ENCODE measurements at regions not wholly inside any gene's neighbourhood (a gene's known extent, or its start where the extent isn't known, plus 50 kb on each side); places are given as distances from the start of the nearest gene placed in this dataset.

DNA sequence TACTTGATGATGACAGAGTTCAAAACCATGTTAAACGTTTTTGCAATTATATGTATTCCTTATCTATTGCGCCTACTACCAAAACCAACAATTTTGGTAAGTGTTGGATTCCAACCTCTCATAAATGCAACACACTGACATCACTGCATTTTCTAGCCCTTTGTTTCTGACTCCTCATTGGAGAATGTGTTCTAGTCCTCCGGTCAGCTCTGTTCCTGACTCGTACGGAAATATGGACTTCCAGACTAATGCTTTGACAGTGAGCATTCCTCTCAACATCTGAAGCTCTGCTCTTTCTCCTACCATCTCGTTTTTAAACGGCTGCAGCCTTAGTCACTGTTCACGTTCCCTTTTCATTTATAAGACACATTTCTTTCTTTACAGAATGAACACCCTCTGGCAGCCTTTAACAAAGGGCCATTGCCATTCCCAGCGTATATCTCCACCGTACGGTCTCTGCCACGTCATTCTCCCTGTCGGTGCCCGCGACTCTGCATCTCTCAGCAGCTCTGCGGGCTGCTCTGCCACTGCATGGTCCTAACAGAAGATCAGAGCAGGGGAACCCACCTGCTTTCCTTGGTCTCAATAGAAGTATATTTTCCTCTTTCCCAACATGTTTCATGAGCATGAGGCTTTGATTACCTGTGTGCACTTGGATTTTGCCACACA is 103.0 kb upstream of the SYNDIG1 start:
- TF ChIP-seq, protein P1, sequence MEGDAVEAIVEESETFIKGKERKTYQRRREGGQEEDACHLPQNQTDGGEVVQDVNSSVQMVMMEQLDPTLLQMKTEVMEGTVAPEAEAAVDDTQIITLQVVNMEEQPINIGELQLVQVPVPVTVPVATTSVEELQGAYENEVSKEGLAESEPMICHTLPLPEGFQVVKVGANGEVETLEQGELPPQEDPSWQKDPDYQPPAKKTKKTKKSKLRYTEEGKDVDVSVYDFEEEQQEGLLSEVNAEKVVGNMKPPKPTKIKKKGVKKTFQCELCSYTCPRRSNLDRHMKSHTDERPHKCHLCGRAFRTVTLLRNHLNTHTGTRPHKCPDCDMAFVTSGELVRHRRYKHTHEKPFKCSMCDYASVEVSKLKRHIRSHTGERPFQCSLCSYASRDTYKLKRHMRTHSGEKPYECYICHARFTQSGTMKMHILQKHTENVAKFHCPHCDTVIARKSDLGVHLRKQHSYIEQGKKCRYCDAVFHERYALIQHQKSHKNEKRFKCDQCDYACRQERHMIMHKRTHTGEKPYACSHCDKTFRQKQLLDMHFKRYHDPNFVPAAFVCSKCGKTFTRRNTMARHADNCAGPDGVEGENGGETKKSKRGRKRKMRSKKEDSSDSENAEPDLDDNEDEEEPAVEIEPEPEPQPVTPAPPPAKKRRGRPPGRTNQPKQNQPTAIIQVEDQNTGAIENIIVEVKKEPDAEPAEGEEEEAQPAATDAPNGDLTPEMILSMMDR (IDR thresholded peaks at IDR 0.05; ENCODE audit: low read depth, low read length) = no peak
- H3K4me3 ChIP-seq (ENCODE audit: low read depth, low read length) = no peak overlapping the region

DNA sequence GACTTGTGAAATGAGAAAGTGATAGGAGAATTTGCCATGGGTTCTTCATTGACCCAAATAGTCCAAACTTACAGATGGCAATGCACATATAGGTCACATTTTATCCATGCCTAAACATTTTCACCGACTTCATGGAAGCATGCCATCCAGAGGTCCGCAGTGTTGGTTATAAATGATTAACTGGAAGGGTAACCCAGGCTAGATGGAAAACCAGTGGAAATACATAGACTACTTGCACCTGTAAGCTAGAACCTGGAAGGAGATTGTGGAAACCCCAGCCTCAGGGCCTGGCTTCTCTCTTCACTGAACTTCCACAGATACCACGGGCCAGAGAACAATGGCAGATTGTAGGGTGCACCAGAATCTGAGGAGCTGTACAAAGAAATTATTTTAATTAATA is 103.8 kb upstream of the SYNDIG1 start:
- H3K4me3 ChIP-seq (ENCODE audit: low read depth, low read length) = no peak overlapping the region
- TF ChIP-seq, protein P1 (IDR thresholded peaks at IDR 0.05; ENCODE audit: low read depth, low read length) = no peak

DNA sequence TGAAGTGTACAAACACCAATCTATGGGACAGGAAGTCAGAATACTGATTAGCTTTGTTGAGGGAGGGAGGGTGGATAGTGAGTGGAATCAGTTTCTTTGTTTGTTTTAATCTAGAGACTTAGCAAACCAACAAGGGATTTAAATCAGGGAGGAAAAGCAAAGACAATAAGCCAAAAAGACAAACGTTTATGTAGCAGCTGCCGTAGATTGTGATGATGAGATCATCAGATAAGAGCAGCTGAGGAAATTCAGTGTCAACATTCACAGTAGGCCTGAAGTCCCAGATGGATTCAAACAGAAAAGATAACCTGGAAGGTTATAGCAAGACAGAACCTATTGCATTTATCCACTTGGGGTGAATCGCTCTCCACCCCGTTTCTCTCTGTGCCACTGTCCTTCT is 104.9 kb upstream of the SYNDIG1 start:
- H3K4me3 ChIP-seq (ENCODE audit: low read depth, low read length) = no peak overlapping the region
- TF ChIP-seq, protein P1 (IDR thresholded peaks at IDR 0.05; ENCODE audit: low read depth, low read length) = no peak

DNA sequence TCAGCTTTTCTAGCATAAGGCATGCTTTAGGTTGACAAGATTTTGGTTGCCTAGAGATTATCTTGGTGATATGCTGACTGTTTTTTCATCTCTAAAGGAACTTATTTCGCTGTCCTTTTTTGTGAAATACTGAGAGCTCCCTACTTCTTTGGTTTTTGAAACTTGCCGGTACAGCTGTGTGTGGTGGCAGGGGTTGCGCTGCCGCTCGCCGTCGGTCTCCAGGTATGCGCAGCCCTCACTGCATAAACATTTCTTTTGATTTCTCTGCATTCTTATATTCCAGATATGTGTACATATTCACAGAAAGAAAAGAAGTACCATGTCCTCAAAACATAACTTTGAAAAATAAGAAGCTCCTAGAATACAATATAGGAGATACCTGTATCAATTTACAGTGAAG is 106.4 kb upstream of the SYNDIG1 start:
- TF ChIP-seq, protein P1 (IDR thresholded peaks at IDR 0.05; ENCODE audit: low read depth, low read length) = no peak
- no peak overlapping the region for H3K4me3 ChIP-seq (ENCODE audit: low read depth, low read length)

DNA sequence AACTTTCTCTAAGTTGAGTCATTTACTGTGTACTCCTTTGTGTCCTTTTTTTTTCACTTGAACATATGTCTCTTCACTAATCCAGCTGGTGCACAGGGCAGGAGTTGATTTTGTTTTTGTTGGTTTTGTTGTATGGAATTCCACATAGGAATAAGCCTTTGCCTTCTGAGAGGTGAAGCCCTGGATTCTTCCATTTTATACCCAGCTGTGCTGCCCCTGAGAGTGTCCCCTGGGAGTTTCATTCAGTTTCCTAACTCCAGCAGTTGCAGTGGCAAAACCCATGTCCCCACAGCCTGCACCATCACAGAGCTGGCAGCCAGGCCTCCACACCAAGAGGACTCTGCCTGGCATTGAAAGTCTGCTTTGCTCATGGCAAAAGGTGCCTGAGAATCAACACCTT is 107.3 kb upstream of the SYNDIG1 start:
- TF ChIP-seq, protein P1 (IDR thresholded peaks at IDR 0.05; ENCODE audit: low read depth, low read length) = no peak

DNA sequence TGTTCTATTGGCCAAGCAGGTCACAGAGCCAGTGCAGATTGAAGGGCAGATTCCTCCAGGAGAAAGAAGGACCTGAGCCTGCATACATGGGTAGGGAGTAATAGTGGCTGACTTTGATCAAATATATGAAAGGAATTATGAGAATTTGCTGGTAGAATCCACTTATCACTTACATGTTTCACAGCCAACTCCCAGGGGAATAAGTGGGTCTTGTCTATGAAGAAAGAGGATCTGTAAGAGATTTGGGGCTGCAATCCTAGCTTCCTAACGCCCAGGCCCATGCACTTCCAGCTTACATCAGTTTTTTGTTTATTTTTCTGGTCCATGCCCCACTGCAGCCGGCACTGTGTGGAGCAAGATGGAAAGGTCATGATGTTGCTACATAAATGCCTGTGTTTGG is 107.9 kb upstream of the SYNDIG1 start:
- H3K4me3 ChIP-seq (ENCODE audit: low read depth, low read length) = no peak overlapping the region
- TF ChIP-seq, protein P1 (IDR thresholded peaks at IDR 0.05; ENCODE audit: low read depth, low read length) = no peak

More for the DNA sequence above, 107.3 kb upstream of the SYNDIG1 start:
- no peak overlapping the region for H3K4me3 ChIP-seq (ENCODE audit: low read depth, low read length)

DNA sequence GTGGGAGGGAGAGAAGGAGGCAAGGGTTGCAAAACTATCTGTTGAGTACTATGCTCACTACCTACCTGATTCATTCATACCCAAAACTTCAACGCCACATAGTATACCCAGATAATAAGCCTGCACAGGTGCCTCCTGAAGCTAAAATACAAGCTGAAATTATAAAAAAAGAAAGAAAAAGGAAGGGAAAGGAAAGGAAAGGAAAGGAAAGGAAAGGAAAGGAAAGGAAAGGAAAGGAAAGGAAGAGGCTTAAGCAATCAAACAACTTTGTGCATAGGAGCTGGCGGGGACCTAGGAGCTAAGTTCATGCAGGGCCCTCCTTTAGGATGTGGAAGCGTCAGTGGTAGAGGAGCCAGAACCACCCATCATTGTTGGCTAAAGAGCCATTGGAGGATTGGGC is 108.9 kb upstream of the SYNDIG1 start:
- TF ChIP-seq, protein P1 (IDR thresholded peaks at IDR 0.05; ENCODE audit: low read depth, low read length) = no peak
- H3K4me3 ChIP-seq (ENCODE audit: low read depth, low read length) = no peak overlapping the region
